SKM-1 treated with dmso at 0.1 percent for 144 hours (cell line): ENCODE measurements at regions not wholly inside any gene's neighbourhood (a gene's known extent, or its start where the extent isn't known, plus 50 kb on each side); places are given as distances from the start of the nearest gene placed in this dataset.

Experiments used
- DNase-seq: peaks from one replicate; lab custom pipeline; 2025; ENCODE audit not compliant: unreplicated experiment; lab: John Stamatoyannopoulos, UW

DNA sequence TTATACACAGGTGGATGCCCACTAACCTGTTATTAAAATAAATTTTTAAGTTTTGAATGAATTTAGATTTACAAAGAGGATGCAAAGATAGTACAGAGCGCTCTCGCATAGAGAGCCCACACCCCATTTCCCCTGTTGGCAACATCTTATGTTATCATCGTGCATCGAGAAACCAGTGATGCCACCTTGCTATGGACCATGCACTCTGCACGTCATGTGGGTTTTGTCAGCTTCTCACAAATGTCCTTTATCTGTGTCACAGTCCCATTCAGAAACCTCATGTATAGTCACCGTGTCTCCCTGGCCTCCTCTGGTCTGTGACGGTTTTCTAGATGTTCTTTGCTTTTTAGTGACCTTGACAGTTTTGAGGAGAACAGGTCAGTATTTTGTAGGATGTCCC is 60.0 kb downstream of the ING1 start:
- no peak for DNase-seq

DNA sequence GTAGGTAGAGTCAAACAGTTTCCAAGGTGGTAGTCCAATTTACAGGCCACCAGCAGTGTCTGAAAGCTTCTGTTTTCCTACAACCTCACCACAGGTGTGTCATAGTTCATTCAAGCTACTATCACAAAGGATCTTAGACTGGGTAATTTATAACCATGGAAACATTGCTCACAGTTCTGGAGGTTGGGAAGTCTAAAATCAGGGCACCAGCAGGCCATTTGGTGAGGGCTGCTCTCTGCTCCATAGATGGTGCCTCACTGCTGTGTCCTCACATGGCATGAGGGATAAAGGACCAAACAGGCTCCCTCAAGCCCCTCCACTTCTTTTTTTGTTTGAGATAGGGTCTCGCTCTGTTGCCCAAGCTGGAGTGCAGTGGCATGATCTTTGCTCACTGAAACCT is 60.6 kb downstream of the ING1 start:
- DNase-seq, result no peak

DNA sequence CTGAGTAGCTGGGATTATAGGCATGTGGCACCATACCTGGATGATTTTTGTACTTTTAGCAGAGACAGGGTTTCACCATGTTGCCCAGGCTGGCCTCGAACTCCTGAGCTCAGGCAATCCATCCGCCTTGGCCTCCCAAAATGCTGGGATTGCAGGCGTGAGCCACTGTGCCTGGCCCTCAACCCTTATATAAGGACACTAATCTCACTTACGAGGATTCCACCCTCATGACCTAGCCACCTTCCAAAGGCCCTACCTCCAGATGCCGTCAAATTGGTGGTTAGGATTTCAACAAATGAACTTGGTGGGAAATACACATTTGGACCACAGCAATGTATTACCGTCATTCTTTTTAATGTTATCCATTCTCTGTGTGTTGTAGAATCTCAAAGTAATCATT is 61.0 kb downstream of the ING1 start:
- no peak for DNase-seq

DNA sequence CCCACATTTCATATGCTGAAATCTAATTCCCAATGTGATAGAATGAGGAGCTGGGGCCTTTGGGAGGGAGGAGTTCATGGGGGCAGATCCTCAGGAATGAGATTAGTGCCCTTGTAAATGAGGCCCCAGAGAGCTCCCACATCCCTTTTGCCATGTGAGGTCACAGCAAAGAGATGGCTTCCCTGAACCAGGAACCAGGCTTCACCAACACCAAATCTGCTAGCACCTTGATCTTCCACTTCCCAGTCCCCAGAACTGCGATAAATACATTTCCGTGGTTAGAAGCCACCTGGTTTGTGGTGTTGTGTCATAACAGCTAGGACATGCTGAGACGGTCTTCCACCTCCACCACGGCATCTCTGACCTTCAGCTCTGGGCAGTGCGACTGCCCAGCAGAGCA is 62.1 kb downstream of the ING1 start:
- no peak for DNase-seq

DNA sequence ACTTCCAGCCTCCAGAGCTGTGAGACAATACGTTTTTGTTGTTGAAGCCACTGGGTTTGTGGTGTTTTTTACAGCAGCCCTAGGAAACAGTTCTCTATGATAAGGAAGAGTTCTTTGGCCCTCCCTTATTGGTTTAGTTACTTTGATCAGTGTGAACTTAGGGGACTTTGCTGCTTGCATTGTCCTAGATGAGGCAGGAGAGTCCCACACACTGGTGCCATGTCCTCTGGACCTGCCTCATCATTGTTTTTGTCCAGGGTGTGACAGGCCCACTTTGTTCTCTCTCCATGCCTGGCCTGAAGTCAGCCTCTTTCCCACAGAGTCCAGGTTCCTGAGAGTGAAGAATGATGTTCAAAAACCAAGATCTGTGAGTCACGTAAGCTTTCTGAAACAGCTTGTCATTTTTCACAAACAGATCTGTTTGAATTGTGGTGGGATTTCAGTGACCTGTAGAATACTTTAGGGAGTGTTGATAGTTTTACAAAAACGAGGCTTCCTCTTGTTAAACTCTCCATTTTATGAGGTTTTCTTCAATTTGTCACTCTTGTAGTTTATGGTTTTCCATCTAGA is 63.8 kb downstream of the ING1 start:
- DNase-seq, result no peak

DNA sequence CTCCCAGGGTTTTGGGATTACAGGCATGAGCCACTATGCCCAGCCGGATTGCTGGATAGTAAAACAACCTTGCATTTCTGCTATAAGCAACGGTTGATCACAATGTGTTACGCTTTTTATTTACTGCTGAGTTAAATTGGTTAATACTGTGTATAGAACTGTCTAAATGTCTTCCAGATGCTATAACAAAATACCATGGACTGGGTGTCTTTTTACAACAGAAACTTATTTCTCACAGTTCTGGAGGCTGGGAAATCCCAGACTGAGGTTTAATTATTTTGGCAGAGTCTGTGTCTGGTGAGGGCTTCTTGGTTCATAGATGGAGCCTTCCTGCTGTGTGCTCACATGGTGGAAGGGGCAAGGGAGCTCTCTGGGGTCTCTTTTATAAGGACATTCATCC is 65.5 kb downstream of the ING1 start:
- no peak for DNase-seq

DNA sequence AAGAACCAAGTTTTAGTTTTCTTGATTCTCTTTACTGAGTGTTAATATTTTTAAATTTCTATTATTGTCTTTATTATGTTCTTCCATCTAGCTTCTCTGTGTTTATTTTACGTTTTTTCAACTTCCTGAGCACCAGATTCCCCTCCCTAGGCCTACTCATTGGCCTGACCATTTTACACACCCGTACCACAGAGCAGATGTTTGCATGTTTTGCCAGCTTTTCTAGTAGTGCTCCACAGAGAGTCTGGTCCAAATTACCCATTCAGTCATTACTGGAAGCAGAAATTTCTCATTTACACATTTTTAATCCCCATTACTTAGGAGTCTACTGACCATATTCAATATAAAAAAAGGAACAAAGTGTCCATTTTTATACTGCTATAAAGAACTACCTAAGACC is 66.9 kb downstream of the ING1 start:
- no peak for DNase-seq

DNA sequence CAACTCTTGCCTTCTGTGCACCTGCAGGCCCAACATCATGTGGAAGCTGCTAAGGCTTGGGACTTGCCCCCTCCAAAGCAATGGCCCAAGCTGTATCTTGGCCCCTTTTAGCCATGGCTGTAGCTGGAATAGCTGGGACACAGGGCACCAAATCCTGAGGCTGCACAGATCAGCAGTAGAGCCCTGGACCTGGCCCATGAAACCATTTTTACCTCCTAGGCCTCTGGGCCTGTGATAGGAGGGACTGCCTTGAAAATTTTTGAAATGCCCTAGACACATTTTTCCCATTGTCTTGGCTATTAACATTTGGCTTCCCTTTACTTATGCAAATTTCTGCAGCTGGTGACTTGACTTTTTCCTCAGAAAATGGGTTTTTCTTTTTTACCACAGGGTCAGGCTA is 68.7 kb downstream of the ING1 start:
- no peak for DNase-seq

DNA sequence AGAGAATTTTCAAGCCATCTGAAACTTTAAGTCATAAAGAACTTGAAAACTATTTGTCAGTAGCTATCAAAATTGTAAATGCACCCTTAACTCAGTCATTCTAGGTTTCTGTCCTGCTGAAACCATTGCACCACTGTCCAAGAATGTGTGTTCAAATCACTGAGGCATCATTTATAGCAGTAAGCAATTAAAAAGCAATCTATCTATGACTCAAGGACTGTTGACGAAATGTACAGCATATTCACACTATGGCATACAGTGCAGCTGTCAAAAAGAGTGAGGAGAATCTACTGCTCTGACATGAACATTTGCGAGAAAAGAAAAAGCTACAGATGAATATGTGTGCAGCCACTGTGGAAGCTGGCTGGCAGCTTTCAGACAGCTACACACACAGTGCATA is 71.2 kb downstream of the ING1 start:
- no peak for DNase-seq

DNA sequence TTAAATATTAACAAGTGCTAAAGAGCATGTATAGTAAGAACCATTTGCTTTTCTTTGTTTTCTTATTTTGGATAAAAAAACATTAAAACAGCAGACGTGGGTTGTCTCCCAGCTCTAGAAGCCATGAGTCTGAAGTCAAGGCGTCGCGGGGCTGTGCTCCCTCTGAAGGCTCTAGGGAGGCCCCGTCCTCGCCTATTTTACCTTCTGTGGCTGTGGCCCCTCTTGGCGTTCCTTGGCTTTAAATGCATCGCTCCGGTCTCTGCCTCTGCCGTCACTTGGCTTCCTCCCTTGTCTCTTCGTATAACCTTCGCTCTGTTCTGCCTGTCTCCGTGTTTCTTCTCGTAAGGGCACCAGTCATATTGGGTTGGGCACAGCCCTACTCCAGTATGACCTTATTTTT is 75.3 kb downstream of the ING1 start:
- no peak for DNase-seq

DNA sequence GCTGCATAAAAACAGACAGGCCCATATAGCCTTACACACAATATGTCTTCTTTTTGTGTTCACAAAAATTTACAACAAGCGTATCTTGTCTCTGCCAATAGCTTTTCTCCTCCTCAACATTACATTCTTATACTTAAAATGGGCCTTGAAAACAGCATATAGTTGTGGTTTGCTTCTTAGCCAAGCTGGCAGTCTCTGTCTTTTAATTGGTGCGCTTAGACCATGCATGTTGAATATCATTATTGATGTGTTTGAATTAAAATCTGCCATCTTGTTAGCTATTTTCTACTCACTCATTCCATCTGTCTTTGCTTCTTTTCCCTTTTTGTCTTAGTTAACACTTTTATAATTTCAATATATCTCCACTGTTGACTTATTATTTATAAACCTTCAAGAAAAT is 76.4 kb downstream of the ING1 start:
- no peak for DNase-seq

DNA sequence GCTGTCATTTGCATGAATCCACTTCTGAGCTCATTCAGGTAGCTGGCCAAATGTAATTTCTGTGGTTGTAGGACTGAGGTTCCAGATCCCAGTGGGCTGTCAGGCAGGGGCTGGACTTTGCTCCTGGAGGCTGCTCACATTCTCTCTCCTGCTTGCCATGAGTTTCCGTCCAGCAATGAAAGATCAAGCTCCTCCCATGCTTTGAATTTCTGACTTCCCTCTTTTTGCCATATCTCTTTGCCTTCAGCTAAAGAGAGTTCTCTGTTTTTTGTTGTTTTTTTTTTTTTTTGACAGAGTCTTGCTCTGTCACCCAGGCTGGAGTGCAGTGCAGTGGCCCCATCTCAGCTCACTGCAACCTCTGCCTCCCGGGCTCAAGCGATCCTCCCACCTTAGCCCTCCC is 76.9 kb downstream of the ING1 start:
- DNase-seq, result no peak

DNA sequence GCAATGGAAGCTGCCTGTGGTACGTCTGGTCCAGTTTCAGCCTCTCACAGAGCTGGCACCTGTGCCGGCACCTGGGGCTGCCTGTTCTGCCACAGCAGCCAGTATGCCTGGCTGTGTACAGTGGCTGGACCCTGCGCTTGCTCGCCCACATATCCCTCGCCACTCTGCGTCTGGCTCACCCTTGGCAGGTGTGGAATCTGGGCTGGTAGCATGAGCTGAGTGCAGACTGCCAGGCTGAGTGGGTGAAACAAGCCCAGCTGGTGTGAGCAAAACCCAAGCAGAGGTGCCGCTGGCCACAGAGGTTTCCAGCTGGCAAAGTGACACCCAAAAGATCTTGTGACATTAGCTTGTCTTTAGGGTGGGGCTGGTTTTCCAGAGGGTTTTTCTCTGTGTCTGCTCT is 80.7 kb downstream of the ING1 start:
- DNase-seq, result no peak

DNA sequence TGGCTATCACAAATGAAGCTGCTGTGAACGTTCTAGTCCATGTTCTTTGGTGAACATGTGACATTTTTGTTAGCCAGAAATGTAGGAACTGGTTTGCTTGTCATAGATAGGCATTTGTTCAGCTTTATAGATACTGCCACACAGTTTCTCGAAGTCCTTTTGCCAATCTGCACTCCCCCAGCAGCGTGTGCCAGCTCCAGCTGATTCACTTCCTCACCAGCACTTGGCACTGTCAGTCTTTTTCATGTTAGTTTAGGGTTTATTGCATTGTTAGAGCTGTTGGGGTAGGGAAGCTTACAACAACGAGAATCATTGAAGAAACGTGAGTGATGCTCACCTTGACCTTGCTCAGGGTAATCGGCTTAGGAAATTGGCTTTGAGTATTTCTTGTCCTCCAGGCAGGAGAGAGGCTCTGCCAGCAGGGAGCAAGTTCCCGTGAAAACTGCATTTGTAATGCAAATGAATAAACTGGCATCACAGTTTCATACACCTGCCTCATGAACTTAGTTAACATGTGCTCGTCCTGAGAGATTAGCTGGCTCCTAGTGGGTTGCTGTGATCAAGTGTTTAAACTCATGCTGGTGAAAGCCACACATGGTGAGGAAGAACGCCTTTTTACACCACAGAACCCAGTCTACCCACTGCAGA is 83.9 kb downstream of the ING1 start:
- no peak for DNase-seq

DNA sequence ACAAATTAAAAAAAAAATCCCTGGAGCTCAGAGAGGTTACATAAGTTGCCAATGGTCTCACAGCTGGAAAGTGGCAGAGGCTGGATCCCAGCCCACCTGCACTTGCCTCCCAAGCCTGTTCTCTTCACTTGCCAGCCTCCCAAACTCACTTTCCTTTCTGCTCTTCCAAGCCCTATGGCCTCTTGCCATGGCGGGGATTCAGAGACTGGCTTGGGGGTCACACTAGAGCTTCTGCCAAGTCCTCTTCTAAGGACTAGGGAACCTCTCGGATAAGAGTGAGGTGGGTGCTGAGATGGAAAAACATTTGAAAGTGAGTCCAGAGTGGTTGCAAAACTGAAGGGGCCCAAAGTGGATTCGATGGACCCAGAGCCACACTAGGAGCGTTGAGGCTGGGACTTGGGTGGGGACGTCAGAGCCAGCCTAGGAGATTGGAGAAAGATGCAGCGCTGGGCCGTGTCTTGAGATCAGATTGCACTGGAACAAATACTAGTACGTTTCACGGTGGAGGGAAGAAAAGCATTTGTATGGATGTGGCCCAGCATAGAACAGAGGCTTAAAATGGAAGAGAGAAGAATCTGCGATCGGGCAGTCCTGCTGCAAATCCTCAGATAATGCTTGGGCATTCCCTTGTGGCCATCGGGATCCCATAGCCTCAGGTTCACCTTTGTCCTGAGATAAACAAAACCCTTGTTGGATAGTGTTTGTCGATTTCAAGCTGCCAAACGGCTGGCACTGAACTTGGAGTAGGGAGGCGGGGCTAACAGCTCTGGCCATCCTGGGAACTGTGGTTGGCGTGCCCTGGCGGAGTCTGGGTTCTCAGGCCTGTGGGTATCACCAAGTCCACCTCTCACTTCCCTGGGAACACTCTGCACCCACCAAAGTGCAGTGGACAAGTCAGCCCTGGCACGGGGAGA is 84.8 kb downstream of the ING1 start:
- no peak for DNase-seq

DNA sequence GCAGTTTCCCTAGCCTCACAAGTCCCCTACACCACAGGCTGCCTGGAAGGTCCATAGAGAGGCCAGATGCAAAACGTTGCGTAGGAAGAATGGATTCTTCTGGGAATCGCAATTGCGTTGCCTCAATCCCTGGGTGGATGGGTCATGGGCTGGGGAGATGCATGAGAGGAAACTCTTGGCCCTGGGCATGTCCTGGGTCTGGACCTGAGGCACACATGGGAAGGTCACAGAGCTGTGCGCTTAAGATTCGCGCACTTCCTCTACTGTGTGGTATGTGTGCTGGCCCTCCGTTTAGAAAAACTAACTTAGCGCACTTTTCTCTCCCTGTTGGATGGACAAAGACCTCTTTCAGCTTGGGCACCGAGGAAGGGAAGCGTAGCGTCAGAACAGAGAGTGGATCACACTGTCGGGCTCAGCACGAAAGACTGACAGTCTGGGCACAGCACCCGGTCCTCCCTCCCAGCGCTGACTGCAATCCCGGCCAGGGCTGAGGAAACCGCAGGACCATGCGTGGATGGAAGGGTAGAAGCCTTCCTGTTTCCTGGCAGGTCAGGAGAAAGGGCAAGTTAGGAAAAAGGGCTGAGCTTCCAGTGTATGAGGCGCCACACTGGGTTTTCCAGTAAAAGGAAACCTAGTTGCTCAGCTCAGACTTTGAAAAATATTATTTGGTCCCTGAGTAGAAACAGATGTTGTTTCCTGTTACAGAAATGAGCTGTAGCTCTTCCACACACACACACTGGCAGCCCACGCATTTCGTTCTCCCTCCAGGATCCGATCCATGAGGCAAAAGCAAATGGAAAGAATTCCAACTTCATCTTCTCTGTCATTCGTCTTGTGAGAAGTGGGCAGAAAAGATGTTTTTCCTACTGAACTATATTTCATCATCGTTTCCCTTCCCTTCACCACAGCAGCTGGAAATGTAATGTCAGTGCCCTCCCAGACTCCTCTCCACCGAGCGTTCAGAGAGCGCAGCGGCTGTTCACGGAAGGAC is 86.0 kb downstream of the ING1 start:
- no peak for DNase-seq

DNA sequence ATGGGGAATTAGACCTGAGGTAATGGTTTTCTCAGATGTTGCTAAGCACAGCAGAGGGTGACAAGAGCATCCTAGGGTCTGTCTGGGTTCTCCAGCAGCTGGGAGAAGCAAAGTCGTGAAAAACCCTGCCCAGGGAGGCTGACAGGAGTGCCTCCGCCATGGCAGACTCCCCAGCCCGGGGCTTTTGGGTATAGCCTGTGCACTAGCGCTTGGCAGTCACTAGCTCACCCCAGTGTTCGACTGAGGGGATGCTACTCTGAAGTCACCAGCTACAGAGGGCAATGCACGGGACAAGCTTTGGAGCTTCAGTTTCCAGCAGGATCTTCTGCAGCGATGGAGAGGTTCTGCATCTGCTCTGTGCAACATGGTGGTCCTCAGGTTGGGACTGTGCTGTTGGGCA is 87.5 kb downstream of the ING1 start:
- DNase-seq, result no peak

DNA sequence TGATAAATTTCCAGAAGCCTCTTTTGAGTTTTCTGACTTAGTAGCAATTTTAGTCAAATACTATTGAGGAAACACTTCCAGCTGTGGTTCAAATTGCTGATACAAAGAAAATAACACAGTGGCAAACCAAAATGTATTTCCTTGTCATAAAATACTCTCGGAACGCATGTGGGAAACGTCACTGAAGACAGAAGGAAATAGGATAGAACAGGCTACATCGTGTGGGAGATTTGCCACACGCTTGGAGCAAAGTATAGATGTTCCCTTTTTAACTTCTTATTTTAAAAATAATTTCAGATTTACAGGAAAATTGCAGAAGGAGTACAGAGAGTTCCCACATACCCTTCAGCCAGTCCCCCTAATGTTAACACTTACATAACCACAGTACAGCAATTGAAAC is 88.8 kb downstream of the ING1 start:
- DNase-seq, result no peak

DNA sequence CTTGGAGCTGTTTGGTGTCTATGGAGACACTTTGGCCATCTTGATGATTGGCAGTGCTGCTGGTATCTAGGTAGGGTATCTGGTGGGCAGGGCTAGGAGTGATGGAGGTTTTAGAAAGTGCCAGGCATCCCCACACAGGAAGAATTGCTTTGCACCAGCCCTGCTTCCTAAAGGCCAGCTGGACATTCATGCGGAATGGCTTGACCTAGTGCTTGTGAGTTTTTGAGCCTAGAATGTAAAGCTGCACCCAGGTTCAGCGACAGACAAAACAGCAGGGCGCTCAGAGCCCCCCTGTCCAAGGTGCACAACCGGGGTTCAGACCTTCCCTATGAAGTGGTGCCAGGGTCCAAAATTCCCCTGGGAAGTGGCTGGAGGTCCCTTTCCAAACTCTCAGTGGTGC is 93.1 kb downstream of the ING1 start:
- no peak for DNase-seq

DNA sequence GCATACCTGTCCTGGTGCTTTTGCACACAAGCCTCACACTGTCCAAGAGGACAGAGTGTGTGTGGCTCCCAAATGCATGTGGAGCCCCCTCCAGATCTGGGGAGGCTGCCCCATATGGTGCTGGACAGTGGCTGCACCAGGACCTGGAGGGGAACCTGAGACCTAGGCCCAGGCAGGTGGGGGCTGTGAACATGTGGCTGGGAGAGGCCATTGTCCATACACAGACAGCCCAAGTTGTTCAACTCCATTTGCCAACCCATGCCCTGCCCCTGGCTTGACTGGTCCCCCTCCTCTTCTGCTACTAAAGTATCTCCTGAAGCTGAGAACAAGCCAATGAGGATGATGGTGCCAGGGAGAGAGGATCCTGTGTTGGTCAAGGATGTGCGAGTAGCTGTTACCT is 94.0 kb downstream of the ING1 start:
- DNase-seq, result no peak

DNA sequence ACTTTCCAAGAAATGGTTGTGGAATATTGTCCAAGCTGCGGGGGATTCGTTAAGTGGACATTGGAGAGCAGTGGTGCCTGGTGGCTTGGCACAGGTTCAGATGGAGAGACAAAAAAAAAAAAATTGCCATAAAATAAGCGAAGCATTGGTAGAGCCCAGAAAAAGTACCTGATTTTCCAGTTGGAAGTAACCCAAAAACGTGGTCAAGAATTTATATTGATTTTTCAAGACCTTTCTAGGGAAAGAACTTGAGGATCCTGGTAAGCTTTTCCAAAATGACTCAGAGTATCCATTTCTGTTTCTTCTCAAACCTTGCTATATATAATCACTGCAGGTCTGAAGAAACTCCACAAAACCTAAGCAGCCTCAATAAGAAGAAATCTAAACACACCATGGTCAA is 94.6 kb downstream of the ING1 start:
- DNase-seq, result no peak
